ENCODE measurements at regions not wholly inside any gene's neighbourhood (a gene's known extent, or its start where the extent isn't known, plus 50 kb on each side); places are given as distances from the start of the nearest gene placed in this dataset.

DNA sequence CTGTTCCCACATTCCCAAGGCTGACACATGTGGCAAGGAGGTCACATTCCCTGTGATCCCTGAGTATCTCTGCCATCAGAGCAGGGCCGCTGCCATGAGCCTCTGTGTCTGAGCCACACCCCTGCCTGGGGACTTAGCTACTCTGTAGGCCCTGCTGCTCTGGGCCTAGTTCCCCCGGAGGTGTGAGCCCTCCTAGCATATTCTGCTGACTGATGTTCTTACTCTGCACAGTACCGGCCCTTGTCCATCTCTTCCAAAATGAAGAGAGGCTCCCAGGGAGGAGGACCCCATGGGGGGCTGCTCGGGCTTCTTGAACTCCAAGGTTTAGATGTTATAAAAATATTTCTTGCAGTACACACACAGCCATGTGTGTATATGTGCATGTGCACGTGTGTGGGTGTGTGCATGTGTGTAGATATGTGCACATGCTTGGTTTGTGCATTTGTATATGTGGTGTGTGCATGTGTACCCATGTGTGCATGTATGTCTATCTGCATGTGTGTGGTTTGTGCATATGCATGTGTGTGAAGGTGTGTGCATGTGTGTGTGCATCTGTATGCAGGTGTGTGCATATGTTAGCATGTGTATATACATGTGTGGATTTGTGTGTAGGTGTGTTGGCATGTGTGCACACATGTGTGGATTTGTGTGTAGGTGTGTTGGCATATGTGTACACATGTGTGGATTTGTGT lies 101.2 kb downstream of the ERMARD start:
- DNase-seq (ENCODE audit: low spot score) = peak; percentile 36

DNA sequence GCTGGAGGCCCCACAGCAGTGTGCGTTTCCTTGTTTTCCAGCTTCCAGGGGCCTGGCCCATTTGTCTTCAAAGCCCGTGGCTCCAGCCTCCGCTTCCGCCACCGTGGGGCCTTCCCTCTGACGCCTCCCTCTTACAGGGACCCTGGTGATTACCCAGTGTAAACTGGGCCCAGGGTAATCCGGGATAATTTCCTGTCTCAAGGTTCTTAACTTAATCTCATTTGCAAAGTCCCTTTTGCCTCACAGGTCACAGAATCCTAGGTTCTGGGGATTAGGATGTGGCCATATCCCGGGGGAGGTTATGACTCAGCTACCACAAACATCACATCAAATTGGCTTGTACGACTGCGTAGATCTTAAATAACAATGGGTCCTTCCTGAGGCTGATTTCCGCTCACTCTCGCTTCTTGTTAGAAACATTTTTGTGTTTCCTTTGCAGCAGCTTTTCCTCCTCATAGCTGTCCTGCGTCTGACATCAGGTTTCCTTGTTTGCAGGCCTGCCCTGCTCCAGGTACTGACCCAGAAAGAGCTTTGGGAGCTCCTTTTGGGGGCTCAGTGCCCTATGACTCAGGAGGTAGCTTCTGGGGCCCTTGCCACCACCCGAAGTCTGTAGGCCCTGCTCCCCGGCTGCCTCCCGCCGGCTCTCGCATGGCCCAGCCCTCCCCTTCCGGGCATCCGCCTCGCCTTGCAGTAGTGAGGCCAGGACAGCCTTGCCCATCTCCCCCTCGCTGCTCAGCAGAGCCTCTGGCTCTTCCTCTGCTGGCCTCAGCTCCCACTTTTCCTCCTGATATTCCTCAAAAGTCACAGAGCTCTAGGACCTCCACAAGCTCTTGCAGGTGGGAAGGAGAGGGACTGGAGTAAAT lies 100.5 kb downstream of the ERMARD start:
- DNase-seq (ENCODE audit: low spot score) = peak; percentile 35

DNA sequence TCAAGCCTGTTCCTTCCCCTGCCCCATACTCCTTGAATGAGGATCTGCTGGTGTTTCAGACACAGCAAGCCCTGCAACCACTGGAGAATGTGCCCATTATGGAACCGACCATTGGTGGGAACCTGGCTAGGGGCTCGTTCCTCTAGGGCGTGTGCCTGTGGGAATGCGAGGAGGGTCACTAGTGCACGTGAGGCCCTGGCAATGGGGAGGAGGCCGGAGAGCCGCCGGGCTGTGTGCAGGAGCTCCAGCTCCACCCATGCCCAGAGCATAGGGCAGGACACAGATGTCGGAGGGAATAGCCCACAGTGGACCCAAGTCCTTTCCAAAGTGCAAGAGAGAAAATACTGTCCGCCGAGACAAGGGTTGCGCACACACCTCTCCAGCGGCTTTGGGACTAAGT lies 99.3 kb downstream of the ERMARD start:
- DNase-seq (ENCODE audit: low spot score) = no peak

DNA sequence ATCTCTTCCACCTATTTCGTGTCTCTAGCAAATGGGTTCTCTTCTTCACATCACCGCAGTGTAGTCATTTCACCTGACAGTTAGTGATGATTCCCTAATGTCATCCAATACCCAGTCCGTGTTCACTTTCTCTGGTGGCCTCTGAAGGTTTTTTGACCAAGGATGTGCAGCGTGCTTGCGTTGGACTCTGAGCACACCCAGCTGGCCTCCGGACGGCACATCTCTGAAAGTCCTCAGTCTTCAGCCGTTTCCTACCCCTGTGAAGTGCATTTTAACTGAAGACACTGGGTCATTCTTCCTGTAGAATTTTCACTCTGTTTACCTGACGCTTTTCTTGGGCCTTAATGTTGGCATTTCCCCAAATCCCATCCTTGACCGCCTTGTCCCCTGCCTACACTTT lies 98.7 kb downstream of the ERMARD start:
- DNase-seq (ENCODE audit: low spot score) = no peak

DNA sequence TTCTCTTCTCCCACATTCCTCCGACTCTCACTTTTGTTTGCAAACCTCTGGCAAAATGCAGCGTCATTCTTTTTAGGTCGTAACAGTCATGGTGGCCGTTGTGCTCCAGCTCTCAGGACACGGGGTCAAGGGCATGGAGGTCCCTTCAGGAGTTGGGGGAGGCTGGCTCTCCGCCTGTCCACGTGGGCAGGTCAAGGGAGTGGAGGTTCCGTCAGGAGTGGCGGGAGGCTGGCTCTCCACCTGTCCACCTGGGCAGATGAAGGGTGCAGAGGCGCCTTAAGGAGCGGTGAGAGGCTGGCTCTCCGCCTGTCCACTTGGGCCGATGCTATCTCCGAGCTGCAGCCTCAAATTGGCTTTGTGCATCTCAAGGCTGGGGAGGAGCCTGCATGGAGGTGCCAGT lies 98.0 kb downstream of the ERMARD start:
- DNase-seq (ENCODE audit: low spot score) = no peak

DNA sequence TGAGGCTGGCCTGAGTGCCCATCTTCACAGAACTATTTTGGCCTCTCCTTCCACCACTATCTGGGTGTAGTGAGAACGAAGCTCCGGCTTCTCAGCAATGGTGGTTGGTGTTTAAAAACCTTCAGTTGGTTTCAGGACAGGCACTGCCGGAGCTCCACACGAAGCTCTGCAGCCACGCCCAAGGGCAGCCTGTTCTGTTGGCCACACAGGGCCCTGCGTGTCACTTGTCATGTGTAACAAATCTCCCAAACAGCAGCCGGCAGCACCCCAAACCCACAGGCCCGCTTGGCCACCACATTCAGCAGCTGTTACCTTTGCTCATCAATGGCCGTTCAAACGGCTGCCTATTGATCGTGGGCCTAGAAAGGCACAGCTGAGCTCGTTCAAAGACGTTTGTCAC lies 97.5 kb downstream of the ERMARD start:
- DNase-seq (ENCODE audit: low spot score) = no peak

DNA sequence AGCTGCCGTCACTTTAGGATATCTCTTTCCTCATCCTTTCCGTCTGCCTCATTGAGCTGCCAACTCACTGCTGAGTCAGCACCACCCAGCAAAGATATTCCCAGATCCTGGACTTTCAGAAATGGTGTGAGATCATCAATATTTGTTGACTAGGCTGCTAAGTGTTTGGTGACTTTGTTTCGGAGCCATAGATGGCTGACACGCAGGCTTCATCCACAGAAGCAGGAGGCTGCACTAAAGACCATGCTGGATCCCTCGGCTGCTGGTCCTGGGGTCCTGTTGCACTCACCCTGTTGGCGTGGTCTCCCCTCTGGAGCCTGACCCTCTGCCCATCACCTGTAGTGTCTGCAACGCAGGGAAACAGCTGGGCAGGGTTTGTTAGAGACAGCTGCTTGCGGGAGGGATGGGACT lies 96.5 kb downstream of the ERMARD start:
- DNase-seq (ENCODE audit: low spot score) = no peak

DNA sequence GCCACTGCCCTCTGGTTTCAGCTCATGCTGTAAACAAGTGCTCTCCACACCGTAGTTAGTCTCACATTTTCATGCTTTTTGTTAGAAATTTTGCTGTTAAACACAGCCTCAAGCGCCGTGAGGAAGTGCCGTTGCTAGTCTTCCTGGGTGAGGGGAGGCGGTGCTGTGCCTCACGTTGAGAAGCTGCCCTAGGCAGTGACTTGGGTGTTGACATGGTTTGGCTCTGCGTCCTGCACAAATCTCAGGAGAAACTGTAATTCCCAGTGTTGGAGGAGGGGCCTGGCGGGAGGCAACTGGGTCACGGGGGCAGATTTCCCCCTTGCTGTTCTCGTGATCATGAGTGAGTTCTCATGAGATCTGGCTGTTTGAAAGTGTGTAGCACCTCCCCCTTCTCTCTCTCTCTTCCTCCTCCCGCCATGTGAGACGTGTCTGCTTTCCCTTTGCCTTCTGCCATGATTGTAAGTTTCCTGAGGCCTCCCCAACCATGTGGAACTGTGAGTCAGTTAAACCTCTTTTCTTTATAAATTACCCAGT lies 95.8 kb downstream of the ERMARD start:
- DNase-seq (ENCODE audit: low spot score) = peak; percentile 47

DNA sequence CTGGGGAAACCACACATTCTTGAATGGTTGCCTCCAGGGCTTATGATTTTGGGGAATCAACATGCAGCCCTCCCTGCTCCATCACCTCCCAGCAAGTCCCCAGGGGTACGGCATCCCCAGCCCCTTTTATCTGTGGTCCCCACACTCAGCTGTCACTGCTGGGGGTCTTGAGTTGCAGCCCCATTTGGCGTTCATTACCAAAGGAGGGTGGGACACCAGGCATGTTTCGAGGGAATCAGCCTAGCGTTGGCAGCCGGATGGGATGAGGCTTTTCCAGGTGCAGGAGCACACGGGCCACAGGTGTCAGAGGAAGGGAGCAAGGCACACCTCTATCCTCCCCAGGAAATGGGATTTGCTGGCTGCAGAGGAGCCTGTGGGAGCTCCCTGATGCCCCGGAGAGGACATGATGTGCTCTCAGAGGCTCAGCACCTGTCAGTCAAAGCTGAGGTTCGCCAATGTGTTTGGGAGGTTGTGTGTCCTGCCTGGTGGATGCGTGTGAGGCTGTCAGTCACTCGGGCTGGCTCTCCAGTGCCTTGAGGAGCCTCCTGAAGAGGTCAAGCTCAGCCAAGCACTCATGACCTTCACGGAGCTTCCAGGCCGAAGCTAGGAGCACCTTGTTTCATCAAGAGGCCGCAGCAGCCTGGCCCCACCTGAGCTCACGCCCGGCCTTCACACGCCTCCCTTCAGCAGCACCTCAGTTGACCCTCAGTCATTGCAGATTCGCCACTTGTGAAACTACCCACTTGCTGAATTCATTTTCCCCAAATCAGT lies 95.0 kb downstream of the ERMARD start:
- DNase-seq (ENCODE audit: low spot score) = no peak

DNA sequence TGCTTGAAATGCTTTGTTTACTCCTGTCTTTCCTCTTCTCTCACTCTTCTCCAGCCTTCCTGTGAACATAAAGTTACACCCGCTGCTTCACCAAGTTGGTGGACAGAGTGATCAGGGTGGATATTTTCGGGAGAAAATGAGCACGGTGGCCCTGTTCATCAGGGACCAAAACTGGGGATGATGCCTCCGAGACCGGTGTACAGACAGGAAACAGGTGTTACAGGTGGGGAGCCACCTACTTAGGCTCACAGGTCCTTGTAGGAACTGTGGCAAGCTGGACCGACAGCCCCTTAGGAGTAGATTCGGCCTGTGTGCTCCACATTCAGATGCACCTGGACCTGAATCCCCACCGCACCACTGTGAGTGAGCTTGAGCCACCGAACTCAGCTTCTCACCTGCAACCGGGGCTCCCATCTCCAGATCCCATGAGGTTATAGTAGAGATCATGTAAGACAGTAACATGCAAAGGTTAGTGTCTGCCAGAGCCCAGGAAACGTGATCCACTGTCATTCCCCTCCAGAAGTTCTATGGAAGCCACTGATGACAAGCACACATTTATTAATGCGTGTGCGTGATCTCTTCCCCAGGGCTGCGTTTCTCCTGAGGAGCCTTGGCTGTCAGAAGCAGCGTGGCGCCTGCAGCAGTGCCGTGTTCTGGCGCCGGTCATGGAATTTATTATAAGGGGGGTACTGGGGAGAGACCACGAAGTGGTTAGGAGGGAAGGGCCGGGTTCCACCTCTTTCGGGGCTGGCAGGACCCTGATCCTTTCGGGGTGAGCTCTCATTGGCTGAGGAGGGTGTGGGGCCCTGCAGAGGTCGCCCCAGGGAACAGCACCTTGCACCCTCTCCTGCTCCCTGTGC lies 94.2 kb downstream of the ERMARD start:
- DNase-seq (ENCODE audit: low spot score) = no peak

DNA sequence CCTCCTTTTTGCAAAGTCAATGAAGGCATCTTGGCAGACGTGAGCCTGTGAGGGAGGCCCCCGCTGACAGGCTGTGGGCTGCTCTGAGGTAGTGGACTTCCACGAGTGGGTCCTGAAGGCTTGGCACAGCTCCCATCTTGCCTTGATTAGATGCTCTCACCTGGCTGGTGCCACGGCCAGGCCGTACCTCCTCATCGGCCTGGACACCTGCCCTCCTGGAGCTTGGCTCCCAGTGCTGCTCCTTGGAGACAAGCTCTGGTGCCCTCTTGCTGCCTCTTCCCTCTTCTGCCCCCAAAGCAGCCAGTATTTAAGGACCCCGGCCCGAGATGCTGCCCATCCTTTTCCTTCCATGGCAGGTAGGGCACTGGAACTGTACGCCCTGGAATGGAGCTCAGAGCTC lies 93.5 kb downstream of the ERMARD start:
- no peak for DNase-seq (ENCODE audit: low spot score)

DNA sequence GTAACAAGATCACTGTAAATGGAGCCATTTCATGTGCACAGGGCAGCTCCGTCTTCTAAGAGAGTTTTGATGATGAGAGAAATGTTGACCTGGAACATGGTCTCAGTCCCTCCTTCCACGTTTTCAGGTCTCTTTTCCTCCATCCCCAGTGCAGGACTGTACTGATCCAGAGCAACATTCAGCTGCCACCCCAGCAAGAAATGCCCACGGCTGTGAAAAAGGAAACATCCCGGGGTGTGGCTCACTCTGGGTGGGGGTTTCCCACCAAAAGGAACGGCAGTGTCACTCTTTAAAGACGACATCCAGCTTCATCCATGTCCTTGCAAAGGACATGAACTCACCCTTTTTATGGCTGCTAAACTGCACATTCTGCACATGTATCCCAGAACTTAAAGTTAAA lies 92.6 kb downstream of the ERMARD start:
- no peak for DNase-seq (ENCODE audit: low spot score)

DNA sequence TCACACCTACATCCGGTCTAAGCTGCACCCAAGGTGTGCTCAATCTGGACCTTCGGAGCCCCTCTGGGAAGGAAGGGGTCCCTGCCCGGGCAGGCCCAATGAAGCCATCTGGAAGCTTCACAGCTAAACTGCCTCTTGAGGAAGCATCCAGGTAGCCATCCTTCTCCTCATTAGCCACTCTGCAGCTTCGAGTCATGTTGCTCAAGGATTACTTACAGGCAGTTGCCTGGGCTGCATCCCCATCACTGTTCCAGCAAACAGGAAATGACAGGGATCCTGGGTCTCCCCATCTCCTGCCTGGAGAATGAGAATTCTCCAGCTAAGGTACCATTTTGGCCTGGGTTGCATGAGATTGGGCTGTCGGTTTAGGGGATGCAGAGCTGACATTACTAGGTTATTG lies 91.7 kb downstream of the ERMARD start:
- DNase-seq (ENCODE audit: low spot score) = no peak

DNA sequence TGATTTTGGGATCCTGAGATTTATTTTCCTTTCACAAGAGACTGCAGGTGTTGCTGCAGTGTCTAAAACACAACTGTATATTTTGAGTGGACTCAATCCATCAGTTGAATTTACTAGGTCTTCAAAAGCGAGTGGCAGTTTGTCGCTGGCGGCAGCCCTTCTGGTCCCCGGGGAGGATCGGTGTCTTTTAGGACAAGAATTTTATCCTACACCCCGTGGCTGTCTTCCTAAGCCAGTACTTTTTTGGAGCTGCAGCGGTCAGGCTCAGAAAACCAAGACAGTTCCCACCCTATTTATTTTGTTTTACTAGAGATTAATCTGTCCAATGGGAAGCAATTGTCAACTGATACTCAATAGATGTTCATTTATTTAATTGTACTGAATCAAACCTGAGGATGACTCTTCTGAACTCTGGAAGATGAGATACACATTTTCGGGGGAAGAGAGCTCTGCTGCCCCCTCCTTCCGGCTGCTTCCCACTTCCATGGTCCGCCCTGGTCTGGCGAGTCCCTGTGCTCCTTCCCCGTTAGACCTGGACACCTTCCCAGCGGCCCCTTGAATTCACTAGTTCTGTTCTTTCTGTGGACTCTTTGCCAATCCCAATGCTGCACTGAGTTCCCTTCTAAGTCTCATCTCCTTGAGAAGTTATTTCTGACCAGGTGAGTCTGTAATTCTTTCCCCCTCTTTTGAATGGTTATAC lies 90.6 kb downstream of the ERMARD start:
- DNase-seq (ENCODE audit: low spot score) = no peak

DNA sequence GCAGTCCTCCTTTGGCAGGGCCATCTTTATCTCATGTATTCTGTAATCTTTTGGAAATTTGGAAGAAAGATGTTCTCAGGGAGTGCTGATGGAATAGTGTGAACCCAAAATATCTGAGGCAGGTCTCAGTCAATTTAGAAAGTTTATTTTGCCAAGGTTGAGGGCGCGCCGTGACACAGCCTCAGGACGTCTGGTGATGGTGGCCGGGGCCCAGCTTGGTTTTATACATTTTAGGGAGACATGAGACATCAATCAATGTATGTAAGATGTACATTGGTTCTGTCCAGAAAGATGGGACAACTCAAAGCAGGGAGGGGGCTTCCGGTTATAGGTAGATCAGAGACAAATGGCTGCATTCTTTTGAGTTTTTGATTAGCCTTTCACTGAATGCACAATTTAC lies 89.8 kb downstream of the ERMARD start:
- DNase-seq (ENCODE audit: low spot score) = no peak

DNA sequence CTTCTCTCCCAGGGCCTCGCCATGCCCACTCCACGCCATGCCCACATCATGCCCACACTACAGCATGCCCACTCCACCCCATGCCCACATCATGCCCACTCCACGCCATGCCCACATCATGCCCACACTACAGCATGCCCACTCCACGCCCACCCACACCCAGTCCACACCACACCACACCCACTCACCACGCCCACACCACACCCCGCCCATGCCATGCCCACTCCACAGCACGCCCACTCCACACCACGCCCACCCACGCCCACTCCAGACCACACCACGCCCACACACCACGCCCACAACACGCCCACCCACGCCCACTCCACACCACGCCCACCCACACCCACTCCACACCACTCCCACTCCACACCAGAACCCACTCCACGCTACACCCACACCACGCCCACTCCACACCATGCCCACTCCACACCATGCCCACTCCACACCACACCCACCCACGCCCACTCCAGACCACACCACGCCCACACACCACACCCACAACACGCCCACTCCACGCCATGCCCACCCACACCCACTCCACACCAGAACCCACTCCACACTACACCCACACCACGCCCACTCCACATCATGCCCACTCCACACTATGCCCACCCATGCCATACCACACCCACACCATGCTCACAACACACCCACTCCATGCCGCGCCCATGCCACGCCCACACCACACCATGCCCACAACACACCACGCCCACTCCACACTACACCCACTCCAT lies 88.6 kb downstream of the ERMARD start:
- DNase-seq (ENCODE audit: low spot score) = no peak

DNA sequence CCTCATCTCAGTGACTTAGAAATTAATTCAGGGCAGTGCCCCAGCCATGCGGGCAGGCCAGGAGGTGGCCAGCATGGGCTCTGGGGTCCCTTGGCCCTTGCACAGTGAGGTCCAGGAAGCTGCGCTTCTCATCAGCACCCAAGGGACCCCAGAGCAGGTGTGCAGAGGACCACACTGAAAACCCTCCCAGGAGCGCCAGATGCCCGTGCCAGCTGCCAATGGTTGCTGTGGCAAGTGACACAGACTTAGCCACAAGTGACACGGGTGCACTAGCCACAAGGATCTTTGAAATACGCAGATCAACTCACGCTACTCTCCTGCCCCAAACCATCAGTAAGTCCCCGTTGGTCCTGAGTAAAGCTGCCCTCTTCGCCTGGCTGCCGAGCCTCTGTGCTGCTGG lies 88.1 kb downstream of the ERMARD start:
- no peak for DNase-seq (ENCODE audit: low spot score)

DNA sequence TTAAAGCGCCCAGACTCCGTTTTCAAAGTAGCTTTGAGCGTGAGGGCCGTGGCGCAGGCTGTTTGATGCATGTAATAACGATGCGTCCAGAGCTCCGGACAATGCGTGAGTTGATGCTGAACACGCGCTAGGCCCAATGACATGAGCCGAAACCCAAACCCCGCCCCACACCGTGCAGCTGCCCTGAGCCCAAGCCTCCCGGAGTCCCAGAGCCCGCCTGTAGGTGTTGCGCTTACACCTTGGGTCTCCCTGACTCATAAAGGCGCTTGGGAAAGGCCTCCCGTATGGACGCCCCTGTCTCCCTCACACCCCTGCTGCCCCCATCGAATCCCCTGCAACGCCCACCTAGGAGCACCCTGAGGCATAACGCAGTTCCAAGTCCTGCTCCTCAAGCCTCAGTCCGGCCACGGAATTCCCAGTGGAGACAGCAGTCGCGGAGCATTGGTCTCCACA lies 87.6 kb downstream of the ERMARD start:
- peak; percentile 67 for DNase-seq (ENCODE audit: low spot score)

DNA sequence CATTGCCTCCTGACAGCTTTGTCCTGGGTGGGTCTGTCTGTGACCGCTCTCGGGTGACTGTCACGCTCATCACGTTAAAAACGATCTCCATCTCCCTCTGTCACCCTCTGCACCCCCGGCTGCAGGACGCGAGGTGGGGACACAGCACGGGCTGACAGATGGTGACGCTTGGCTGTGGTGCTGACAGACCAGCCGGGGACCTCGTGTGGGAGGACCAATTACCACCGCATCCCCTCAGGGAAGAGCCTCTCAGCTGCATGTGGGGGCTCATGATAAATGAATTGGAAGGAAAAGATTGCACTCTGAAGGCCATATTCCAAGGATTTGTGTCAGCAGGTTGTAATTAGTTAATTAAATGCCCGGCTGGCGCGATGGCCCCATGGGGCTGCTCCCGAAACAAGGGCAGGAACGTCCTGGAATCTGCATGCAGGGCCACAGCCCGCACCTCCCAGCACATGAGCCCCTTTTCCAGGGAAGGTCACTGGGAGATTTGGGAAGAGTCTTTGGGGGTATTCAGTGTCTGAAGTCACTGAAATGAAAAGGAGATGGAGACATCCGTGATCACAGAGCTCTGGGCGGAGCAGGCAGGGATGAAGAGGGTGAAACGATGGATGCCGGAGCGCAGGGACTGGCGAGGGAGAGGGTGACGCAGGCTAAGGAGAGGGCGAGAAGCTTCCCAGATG lies 87.1 kb downstream of the ERMARD start:
- no peak for DNase-seq (ENCODE audit: low spot score)

All from SK-N-DZ (cell line).